ENCODE measurements at regions not wholly inside any gene's neighbourhood (a gene's known extent, or its start where the extent isn't known, plus 50 kb on each side); places are given as distances from the start of the nearest gene placed in this dataset.
"Not testable (repeated sequence)": the region's sequence is repeated elsewhere in the genome, so short reads cannot be mapped to it uniquely, and the experiment has no call there.

- Histone ChIP-seq H3K36me3 (ENCODE audit: insufficient read depth in 1 of 2, low read depth in 1 of 2) (no peaks in the 10 kb centered on the region), H3K4me1 (no peaks in the 10 kb centered on the region), H3K27ac (no peak overlapping the region), H3K9me3 (no peaks in the 10 kb centered on the region), H3K4me3 (no peak overlapping the region), H3K27me3 (ENCODE audit: insufficient read depth in 3 of 3, low read length in 2 of 3) (no peaks in the 10 kb centered on the region)
- intact Hi-C loops (cut with DNase I), result no loop called here
- 94 to 96% (median 95%) methylated on average over 4 of the region's 4 CpGs for WGBS, 3 donors
- TF ChIP-seq CTCF (IDR thresholded peaks at IDR 0.05), result no peak
- DNase-seq, result no peak
- ATAC-seq, result no peak
These were observed 919.4 kb downstream of the TLE4 start for GRCh38 chr9:80491086-80491696.

GRCh38 chr9:80489329-80489728, 917.6 kb downstream of the TLE4 start:
- Histone ChIP-seq H3K27ac (no peak overlapping the region), H3K27me3 (ENCODE audit: insufficient read depth in 3 of 3, low read length in 2 of 3) (no peaks in the 10 kb centered on the region), H3K4me1 (no peaks in the 10 kb centered on the region), H3K36me3 (ENCODE audit: insufficient read depth in 1 of 2, low read depth in 1 of 2) (no peaks in the 10 kb centered on the region), H3K9me3 (no peaks in the 10 kb centered on the region), H3K4me3 (no peak overlapping the region)
- no peak for TF ChIP-seq CTCF (IDR thresholded peaks at IDR 0.05)
- WGBS, 3 donors, result 94 to 95% (median 94%) methylated on average over 4 of the region's 4 CpGs
- intact Hi-C loops (cut with DNase I), result no loop called here
- ATAC-seq (no peak), DNase-seq (no peak)

- Histone ChIP-seq H3K36me3 (ENCODE audit: insufficient read depth in 1 of 2, low read depth in 1 of 2) (no peaks in the 10 kb centered on the region), H3K9me3 (peaks cover 16% of the 10 kb centered on the region), H3K4me3 (no peak overlapping the region), H3K27me3 (ENCODE audit: insufficient read depth in 3 of 3, low read length in 2 of 3) (no peaks in the 10 kb centered on the region), H3K27ac (no peak overlapping the region), H3K4me1 (no peaks in the 10 kb centered on the region)
- DNase-seq (no peak), ATAC-seq (no peak)
- no peak for TF ChIP-seq CTCF (IDR thresholded peaks at IDR 0.05)
- intact Hi-C loops (cut with DNase I), result no loop called here
- WGBS, 3 donors, result 69 to 90% (median 88%) methylated on average over 3 of the region's 3 CpGs
These were observed 913.9 kb downstream of the TLE4 start for GRCh38 chr9:80485420-80486250.

GRCh38 chr9:80482251-80482650, 910.5 kb downstream of the TLE4 start:
- H3K36me3 ChIP-seq (ENCODE audit: insufficient read depth in 1 of 2, low read depth in 1 of 2); DNase-seq; H3K27ac ChIP-seq; H3K4me1 ChIP-seq; H3K4me3 ChIP-seq; intact Hi-C loops (cut with DNase I); H3K27me3 ChIP-seq (ENCODE audit: insufficient read depth in 3 of 3, low read length in 2 of 3); ATAC-seq: not testable (repeated sequence)
- peaks cover 17% of the 10 kb centered on the region for H3K9me3 ChIP-seq
- 34 to 47% (median 45%) methylated on average over 1 of the region's 1 CpG for WGBS, 3 donors

GRCh38 chr9:80467632-80468031, 895.9 kb downstream of the TLE4 start:
- H3K27me3 ChIP-seq (ENCODE audit: insufficient read depth in 3 of 3, low read length in 2 of 3), result no peaks in the 10 kb centered on the region
- no peak overlapping the region for H3K27ac ChIP-seq
- intact Hi-C loops (cut with DNase I), result no loop called here
- DNase-seq (no peak), ATAC-seq (no peak)
- no peaks in the 10 kb centered on the region for H3K9me3 ChIP-seq
- H3K4me3 ChIP-seq, result no peak overlapping the region
- no peak for TF ChIP-seq CTCF (IDR thresholded peaks at IDR 0.05)
- WGBS, 3 donors, result 53 to 59% (median 56%) methylated on average over 3 of the region's 3 CpGs
- no peaks in the 10 kb centered on the region for H3K36me3 ChIP-seq (ENCODE audit: insufficient read depth in 1 of 2, low read depth in 1 of 2)
- no peaks in the 10 kb centered on the region for H3K4me1 ChIP-seq
